Umbilical cord (tissue), 1 donor: ENCODE measurements at regions not wholly inside any gene's neighbourhood (a gene's known extent, or its start where the extent isn't known, plus 50 kb on each side); places are given as distances from the start of the nearest gene placed in this dataset.
"Not testable (repeated sequence)": the region's sequence is repeated elsewhere in the genome, so short reads cannot be mapped to it uniquely, and the experiment has no call there.

Source experiments
- DNase-seq: peaks from one replicate; pipeline ENCODE4 v3.0.0-alpha.2; 2015; ENCODE audit warnings: low spot score

- no peak for DNase-seq
These were observed 387.5 kb downstream of the ADCYAP1 start for GRCh38 chr18:1292167-1292566.

GRCh38 chr18:1294229-1294628, 389.6 kb downstream of the ADCYAP1 start:
- DNase-seq: no peak

- no peak for DNase-seq
These were observed 391.6 kb downstream of the ADCYAP1 start for GRCh38 chr18:1296237-1296636.

GRCh38 chr18:1302861-1303260, 398.2 kb downstream of the ADCYAP1 start:
- DNase-seq: no peak

DNA sequence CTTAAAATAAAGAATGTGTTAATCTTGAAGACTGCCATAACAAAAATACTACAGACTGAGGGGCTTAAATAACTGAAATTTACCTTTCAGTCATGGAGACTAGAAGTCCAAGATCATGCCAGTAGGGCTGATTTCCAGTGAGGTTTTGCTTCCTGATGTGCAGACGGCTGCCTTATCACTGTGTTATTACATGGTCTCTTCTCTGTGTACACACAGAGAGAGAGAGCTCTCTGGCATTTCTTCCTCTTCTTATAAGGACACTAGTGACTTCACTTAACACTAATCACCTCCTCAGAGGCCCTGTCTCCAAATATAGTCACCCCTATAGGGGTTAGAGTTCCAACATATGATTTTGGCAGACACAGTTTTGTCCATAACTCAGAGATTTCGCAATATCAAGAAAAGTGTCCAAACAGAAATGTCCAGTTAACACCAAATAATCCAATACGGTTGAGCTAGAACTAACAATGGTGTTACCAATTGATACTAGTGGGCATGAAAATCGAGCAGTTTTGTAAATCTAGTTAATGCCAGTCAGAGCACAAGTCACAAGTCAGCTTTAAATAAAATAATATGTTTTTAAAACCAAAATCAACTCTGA, 399.8 kb downstream of the ADCYAP1 start:
- no peak for DNase-seq

DNA sequence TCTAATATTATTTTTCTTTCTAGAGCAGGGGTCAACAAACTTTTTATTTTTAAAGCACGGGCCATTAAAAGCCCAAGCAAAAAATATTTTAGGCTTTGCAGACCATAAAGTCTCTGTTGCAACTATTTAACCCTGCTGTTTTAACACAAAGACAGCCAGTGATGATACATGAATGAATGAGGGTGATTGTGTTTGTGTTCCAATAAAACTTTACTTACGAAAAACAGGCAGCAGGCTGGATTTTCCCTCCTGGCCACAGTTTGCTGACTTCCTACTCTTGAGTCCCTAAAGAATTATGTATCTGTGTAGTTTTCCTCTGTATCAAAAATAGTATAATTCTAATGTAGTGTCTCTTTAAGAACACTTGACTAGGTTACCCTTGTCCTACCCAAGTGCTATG, 402.0 kb downstream of the ADCYAP1 start:
- DNase-seq: no peak

DNA sequence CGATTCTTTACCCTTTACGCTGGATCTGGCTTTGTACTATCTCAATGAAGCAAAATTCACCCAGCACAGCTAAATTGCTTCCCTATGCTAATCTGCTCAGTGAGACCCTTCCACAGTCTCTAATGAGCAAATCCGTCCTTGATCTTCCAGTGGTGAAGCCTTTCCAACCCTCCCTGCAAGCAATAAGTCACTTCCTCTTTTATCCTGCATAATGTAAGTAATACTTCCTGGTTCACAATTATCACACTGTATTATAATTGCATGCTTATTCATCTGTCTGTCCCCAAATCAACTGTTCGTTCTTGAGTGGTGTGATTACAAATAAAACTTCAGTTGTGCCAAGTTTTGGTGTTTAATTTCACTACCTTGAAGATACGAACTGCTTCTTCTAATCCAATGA, 404.0 kb downstream of the ADCYAP1 start:
- no peak for DNase-seq

- no peak for DNase-seq
These were observed 406.7 kb downstream of the ADCYAP1 start for GRCh38 chr18:1311376-1311775.

DNA sequence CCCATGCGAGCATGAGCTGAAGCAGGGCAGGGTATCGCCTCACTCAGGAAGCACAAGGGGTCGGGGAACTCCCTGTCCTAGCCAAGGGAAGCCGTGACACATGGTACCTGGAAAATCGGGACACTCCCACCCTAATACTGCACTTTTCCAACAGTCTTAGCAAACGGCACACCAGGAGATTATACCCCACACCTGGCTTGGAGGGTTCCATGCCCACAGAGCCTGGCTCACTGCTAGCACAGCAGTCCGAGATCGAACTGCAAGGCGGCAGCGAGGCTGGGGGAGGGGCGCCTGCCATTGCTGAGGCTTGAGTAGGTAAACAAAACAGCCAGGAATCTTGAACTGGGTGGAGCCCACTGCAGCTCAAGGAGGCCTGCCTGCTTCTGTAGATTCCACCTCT, 430.7 kb downstream of the ADCYAP1 start:
- not testable (repeated sequence) for DNase-seq

GRCh38 chr18:1350931-1351450, 446.3 kb downstream of the ADCYAP1 start:
- DNase-seq: no peak

DNA sequence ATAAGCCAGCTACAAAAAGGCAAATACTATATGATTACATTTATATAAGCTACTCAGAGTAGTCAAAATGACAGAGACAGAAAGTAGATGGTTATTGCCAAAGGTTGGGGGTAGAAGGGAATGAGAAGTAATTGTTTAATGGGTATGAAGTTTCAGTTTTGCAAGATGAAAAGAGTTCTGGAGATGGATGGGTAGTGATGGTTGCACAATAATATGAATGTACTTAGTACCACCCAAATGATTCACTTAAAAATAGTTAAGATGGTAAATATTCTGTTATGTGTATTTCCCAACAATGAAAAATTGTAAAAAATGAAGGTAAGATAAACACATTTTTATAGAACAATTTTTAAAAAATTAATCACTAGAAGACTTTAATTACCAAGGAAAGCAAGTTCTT, 448.4 kb downstream of the ADCYAP1 start:
- DNase-seq: no peak

GRCh38 chr18:1357724-1358123, 453.1 kb downstream of the ADCYAP1 start:
- no peak for DNase-seq

DNA sequence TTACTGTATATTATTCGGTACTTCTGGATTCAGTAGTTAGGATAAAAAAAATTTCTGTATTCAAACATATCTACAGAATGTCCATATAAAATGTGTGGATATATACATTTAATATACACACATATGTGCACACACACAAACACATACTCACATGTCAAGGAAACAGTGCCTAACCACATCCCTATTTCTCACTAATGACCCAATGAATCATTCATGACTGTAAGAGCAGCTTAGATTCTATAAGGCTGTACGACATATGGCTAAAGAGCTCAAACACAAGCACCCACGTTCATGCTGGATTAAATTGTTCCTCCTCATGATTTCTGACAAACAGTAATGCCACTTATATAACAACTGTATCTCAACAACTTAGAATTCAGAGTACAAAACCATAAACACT, 457.3 kb downstream of the ADCYAP1 start:
- DNase-seq: no peak

DNA sequence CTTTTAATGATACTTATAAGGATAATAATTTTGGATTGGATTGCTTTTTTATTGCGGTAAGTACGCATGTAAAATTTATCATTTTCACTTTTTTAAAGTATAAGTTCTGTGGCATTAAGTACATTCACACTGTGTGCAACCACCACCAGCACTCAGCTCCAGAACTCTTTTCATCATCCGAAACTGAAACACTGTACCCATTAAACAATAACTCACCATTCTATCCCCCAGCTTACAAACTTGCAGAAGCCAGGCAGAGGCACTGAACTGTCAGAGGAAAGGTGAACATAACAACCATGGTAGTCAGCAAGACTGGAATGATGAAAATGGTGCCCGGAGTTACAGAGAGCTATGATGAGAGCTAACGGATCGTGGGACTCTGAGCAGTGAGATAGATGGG, 465.9 kb downstream of the ADCYAP1 start:
- no peak for DNase-seq

DNA sequence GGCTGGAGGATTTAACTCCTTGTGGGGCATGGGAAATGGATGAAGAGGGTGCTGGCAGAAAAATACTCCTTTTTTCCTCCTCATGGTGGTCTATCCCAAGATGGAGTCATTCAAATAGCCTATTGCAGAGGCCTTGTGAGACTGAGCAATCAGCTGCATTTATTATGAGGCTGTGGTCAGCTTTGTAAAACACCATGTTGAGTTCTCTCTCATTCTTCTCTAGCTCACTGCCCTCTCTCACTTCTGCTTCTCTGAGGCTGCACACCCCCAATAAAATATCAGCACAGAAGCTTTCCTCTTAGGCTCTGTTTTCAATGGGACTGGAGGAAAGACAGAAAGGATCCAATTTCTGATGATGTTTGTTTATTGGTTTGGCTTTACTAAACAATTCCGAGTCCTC, 467.1 kb downstream of the ADCYAP1 start:
- no peak for DNase-seq

- DNase-seq: no peak
These were observed 478.8 kb downstream of the ADCYAP1 start for GRCh38 chr18:1383465-1383864.

GRCh38 chr18:1388468-1388867, 483.8 kb downstream of the ADCYAP1 start:
- not testable (repeated sequence) for DNase-seq

- no peak for DNase-seq
These were observed 487.4 kb downstream of the ADCYAP1 start for GRCh38 chr18:1392046-1392445.

GRCh38 chr18:1392865-1393734, 488.4 kb downstream of the ADCYAP1 start:
- DNase-seq: no peak

GRCh38 chr18:1393929-1394328, 489.3 kb downstream of the ADCYAP1 start:
- DNase-seq: no peak

DNA sequence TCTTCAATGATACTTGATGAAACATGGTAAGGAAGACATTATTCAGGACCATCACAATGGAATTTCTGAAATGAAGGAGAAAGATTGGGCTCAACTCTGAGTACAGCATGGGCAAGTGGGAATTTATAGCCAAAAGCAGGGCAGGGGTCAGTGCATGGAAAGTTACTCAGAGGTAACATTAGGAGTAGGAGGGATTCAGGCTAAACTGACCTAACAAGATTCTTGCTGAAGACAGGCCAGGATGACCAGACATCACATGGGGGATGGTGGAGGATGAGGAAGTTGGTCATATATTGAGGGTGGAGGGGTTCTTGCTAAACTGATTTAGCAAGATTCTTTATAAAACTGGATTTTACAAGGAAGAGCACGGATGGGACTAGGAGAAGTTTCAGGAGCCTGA, 489.8 kb downstream of the ADCYAP1 start:
- no peak for DNase-seq

- no peak for DNase-seq
These were observed 490.3 kb downstream of the ADCYAP1 start for GRCh38 chr18:1394966-1395365.

GRCh38 chr18:1408376-1408775, 503.7 kb downstream of the ADCYAP1 start:
- DNase-seq: no peak
